Adipocyte (in vitro differentiated cells): ENCODE measurements at regions not wholly inside any gene's neighbourhood (a gene's known extent, or its start where the extent isn't known, plus 50 kb on each side); places are given as distances from the start of the nearest gene placed in this dataset.

Source experiments
- DNase-seq: peaks from one replicate; pipeline ENCODE4 v3.0.0-alpha.2; 2015; ENCODE audit warnings: low read depth
- H3K27me3 ChIP-seq: replicated peaks from 2 replicates; pipeline ENCODE4 v1.7.0; 2013; ENCODE audit warnings: mild to moderate bottlenecking, low read length, moderate library complexity; ENCODE audit not compliant: control insufficient read depth, insufficient read depth
- H3K36me3 ChIP-seq: 2 replicates; pipeline ENCODE4 v1.7.0; 2013; ENCODE audit warnings: low read length, mild to moderate bottlenecking, moderate library complexity; ENCODE audit not compliant: control insufficient read depth, insufficient read depth, severe bottlenecking
- H3K4me1 ChIP-seq: 2 replicates; pipeline ENCODE4 v1.7.0; 2013; ENCODE audit warnings: mild to moderate bottlenecking, low read length, moderate library complexity; ENCODE audit not compliant: control insufficient read depth, insufficient read depth
- H3K4me3 ChIP-seq: 2 replicates; pipeline ENCODE4 v1.7.0; 2013; ENCODE audit warnings: mild to moderate bottlenecking, low read length, moderate library complexity
- H3K9ac ChIP-seq: 2 replicates; pipeline ENCODE4 v1.7.0; 2013; ENCODE audit warnings: mild to moderate bottlenecking, low read length, moderate library complexity
- H3K9me3 ChIP-seq: 2 replicates; pipeline ENCODE4 v1.7.0; 2013; ENCODE audit warnings: mild to moderate bottlenecking, low read length, moderate library complexity; ENCODE audit not compliant: control insufficient read depth

GRCh38 chr2:5842326-5842725 lies 150.1 kb downstream of the SOX11 start:
- H3K4me3 ChIP-seq: no peak overlapping the region
- no peak overlapping the region for H3K9ac ChIP-seq
- H3K36me3 ChIP-seq: no peaks in the 10 kb centered on the region
- H3K9me3 ChIP-seq: no peaks in the 10 kb centered on the region
- no peak for DNase-seq
- no peaks in the 10 kb centered on the region for H3K4me1 ChIP-seq
- H3K27me3 ChIP-seq: no peaks in the 10 kb centered on the region

- Histone ChIP-seq H3K4me1 (no peaks in the 10 kb centered on the region), H3K9me3 (no peaks in the 10 kb centered on the region), H3K9ac (no peak overlapping the region), H3K27me3 (no peaks in the 10 kb centered on the region), H3K4me3 (no peak overlapping the region), H3K36me3 (no peaks in the 10 kb centered on the region)
- DNase-seq: no peak
Observed at GRCh38 chr2:5845798-5846330, 153.7 kb downstream of the SOX11 start.

DNA sequence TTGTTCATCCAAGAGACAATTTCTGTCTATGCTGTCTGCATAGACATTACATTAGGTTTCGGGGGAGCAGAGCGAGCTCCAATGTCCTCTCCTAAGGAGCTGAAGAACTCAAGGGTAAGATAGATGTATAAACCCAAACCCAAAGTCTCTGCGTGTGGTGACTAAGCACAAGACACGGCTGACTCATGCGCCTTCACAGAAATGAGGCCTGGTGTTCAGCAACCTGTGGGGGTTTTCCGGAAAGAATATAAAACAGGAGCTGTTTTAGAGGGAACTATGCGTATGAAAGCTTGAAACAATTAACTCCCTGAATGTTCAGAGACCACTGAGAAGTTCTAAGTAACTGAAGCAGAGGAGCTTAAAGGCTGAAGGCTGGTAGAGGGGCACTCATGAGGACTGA lies 154.7 kb downstream of the SOX11 start:
- Histone ChIP-seq H3K36me3 (no peaks in the 10 kb centered on the region), H3K9ac (no peak overlapping the region), H3K4me3 (no peak overlapping the region), H3K4me1 (no peaks in the 10 kb centered on the region), H3K9me3 (no peaks in the 10 kb centered on the region), H3K27me3 (no peaks in the 10 kb centered on the region)
- DNase-seq: peak; percentile 30

- H3K9ac ChIP-seq: no peak overlapping the region
- no peak overlapping the region for H3K4me3 ChIP-seq
- no peaks in the 10 kb centered on the region for H3K36me3 ChIP-seq
- no peaks in the 10 kb centered on the region for H3K4me1 ChIP-seq
- DNase-seq: no peak
- H3K9me3 ChIP-seq: peaks cover 4% of the 10 kb centered on the region
- no peaks in the 10 kb centered on the region for H3K27me3 ChIP-seq
Observed at GRCh38 chr2:5849562-5849961, 157.4 kb downstream of the SOX11 start.

DNA sequence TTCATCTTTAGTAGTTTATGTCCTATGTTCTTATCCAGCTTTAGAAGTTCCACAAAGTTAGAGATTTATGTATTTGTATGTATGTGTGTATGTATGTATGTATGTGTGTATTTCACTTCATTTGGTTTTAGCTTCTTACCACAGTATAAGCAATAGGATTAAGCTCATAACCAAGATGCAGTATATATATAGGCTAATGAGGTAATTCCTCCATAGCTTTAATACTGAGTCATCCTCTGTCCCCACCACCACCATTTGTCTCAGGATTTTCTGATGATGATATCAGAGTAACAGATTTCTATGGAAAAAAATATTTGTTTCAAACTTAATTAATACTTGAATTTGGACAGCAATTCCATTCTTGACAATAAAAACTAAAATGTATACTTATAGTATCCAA lies 159.2 kb downstream of the SOX11 start:
- H3K36me3 ChIP-seq: no peaks in the 10 kb centered on the region
- H3K27me3 ChIP-seq: no peaks in the 10 kb centered on the region
- H3K4me3 ChIP-seq: no peak overlapping the region
- no peak for DNase-seq
- H3K9ac ChIP-seq: no peak overlapping the region
- H3K4me1 ChIP-seq: no peaks in the 10 kb centered on the region
- peaks cover 4% of the 10 kb centered on the region for H3K9me3 ChIP-seq

- Histone ChIP-seq H3K4me1 (no peaks in the 10 kb centered on the region), H3K9ac (no peak overlapping the region), H3K36me3 (no peaks in the 10 kb centered on the region), H3K27me3 (no peaks in the 10 kb centered on the region), H3K9me3 (peaks cover 4% of the 10 kb centered on the region), H3K4me3 (no peak overlapping the region)
- DNase-seq: no peak
Observed at GRCh38 chr2:5854797-5855196, 162.6 kb downstream of the SOX11 start.

DNA sequence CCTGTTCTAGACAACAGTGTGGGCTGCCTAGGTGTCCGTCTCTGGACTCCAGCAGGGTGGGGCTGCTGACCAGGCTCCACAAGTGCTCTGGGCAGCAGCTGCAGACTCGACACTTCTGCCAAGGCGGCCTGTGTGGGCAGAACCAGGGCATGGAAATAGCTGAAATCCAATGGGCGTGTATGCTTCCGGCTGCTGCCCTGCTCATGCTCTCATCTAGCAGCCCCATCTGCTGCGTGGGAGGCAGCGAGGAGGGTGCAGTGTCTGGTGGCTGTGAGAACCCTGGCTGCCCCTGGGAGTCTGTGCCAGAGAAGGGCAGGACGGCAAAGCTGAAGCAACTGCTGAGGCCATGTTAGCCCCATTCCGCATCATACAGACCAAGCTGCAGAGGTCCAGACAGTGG lies 174.9 kb downstream of the SOX11 start:
- H3K9me3 ChIP-seq: peaks cover 28% of the 10 kb centered on the region
- H3K4me1 ChIP-seq: no peaks in the 10 kb centered on the region
- no peak for DNase-seq
- no peak overlapping the region for H3K9ac ChIP-seq
- H3K27me3 ChIP-seq: no peaks in the 10 kb centered on the region
- H3K4me3 ChIP-seq: no peak overlapping the region
- H3K36me3 ChIP-seq: no peaks in the 10 kb centered on the region

- DNase-seq: peak; percentile 7
- Histone ChIP-seq H3K4me3 (no peak overlapping the region), H3K9ac (no peak overlapping the region), H3K9me3 (peaks cover 38% of the 10 kb centered on the region), H3K27me3 (no peaks in the 10 kb centered on the region), H3K36me3 (no peaks in the 10 kb centered on the region), H3K4me1 (no peaks in the 10 kb centered on the region)
Observed at GRCh38 chr2:5868931-5869330, 176.7 kb downstream of the SOX11 start.

DNA sequence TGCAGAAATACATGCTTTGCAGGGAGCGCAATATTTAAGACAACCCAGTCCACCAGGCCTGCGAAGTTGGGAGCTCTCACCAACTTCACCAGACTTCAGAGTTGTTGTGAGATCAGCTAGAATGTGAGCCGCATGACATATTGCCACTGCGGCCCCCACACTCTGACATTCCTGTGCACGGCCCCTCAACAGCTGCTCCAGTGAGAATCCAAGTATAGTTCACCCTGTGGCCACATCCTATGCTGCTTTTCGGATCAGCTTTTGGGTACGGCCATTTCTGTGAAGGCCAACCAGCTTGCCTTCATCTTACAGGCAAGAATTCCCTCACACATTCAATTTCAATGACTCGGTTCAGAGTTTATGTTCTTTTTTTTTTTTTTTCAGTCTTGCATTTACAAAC lies 177.8 kb downstream of the SOX11 start:
- H3K9me3 ChIP-seq: peaks cover 41% of the 10 kb centered on the region
- H3K4me1 ChIP-seq: no peaks in the 10 kb centered on the region
- no peaks in the 10 kb centered on the region for H3K36me3 ChIP-seq
- no peak overlapping the region for H3K4me3 ChIP-seq
- no peak overlapping the region for H3K9ac ChIP-seq
- no peak for DNase-seq
- no peaks in the 10 kb centered on the region for H3K27me3 ChIP-seq

DNA sequence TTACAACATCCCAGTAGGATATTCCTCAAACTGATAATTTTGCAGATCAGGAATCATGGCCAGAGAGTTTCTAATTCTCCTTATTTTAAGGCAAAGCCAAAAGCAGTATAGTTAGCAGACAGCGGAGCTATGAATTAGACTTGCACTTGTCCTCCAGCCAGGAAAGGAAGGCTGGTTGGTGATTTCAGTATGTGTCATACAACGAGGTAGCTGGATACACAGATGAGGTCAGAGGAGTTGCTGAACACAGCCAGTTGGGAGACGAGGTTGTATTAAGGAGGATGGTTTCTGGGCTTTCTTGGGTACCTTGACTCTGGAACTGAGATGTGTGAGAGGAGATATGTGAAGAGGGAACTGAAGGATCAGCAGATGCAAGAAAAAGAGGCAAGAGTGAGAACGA lies 185.2 kb downstream of the SOX11 start:
- H3K4me1 ChIP-seq: no peaks in the 10 kb centered on the region
- H3K36me3 ChIP-seq: no peaks in the 10 kb centered on the region
- no peak overlapping the region for H3K4me3 ChIP-seq
- no peak overlapping the region for H3K9ac ChIP-seq
- no peaks in the 10 kb centered on the region for H3K27me3 ChIP-seq
- DNase-seq: peak; percentile 17
- H3K9me3 ChIP-seq: peaks cover 27% of the 10 kb centered on the region

- no peaks in the 10 kb centered on the region for H3K27me3 ChIP-seq
- DNase-seq: no peak
- no peak overlapping the region for H3K9ac ChIP-seq
- H3K4me1 ChIP-seq: no peaks in the 10 kb centered on the region
- H3K4me3 ChIP-seq: no peak overlapping the region
- H3K9me3 ChIP-seq: peaks cover 14% of the 10 kb centered on the region
- no peaks in the 10 kb centered on the region for H3K36me3 ChIP-seq
Observed at GRCh38 chr2:5885451-5886173, 193.4 kb downstream of the SOX11 start.

- Histone ChIP-seq H3K4me1 (no peaks in the 10 kb centered on the region), H3K9ac (no peak overlapping the region), H3K27me3 (no peaks in the 10 kb centered on the region), H3K36me3 (no peaks in the 10 kb centered on the region), H3K4me3 (no peak overlapping the region), H3K9me3 (peaks cover 8% of the 10 kb centered on the region)
- DNase-seq: no peak
Observed at GRCh38 chr2:5886462-5886861, 194.3 kb downstream of the SOX11 start.
